Neural cell (in vitro differentiated cells): ENCODE measurements at regions not wholly inside any gene's neighbourhood (a gene's known extent, or its start where the extent isn't known, plus 50 kb on each side); places are given as distances from the start of the nearest gene placed in this dataset.

Source experiments
- H2AFZ ChIP-seq: fragments of 200-600, 300-800 bp; sonication (generic), shearing (Covaris generic); 2 replicates; pipeline ENCODE4 v1.6.0; 2014; ENCODE audit warnings: low read depth, mild to moderate bottlenecking, antibody characterized with exemption, low read length, moderate library complexity
- H3F3A ChIP-seq: fragments of 200-600 bp; shearing (Covaris generic); 2 replicates; pipeline ENCODE4 v1.6.1; 2016; ENCODE audit warnings: mild to moderate bottlenecking, moderate library complexity, mixed read lengths, antibody characterized with exemption, low read length; ENCODE audit not compliant: insufficient read depth, poor library complexity, severe bottlenecking
- H3K27ac ChIP-seq: fragments of 200-600, 300-800 bp; sonication (generic), shearing (Covaris generic); 2 replicates; pipeline ENCODE4 v1.5.1; 2014; ENCODE audit warnings: mild to moderate bottlenecking, low read length, moderate library complexity
- H3K27me3 ChIP-seq: fragments of 300-800, 200-600 bp; sonication (generic), shearing (Covaris generic); 2 replicates; pipeline ENCODE4 v1.6.0; 2014; ENCODE audit warnings: mild to moderate bottlenecking, low read depth, low read length, moderate library complexity; ENCODE audit not compliant: insufficient read depth
- H3K36me3 ChIP-seq: fragments of 300-800, 200-600 bp; sonication (generic), shearing (Covaris generic); 2 replicates; pipeline ENCODE4 v1.5.1; 2014; ENCODE audit warnings: mild to moderate bottlenecking, antibody characterized with exemption, low read length, moderate library complexity; ENCODE audit not compliant: insufficient read depth
- H3K4me2 ChIP-seq: fragments of 300-800, 200-600 bp; sonication (generic), shearing (Covaris generic); 2 replicates; pipeline ENCODE4 v1.6.0; 2014; ENCODE audit warnings: mild to moderate bottlenecking, low read length
- H3K4me3 ChIP-seq: fragments of 300-800, 200-600 bp; sonication (generic), shearing (Covaris generic); 2 replicates; pipeline ENCODE4 v1.5.1; 2014; ENCODE audit warnings: mild to moderate bottlenecking, low read length, moderate library complexity
- H3K79me2 ChIP-seq: fragments of 200-600 bp; shearing (Covaris generic); replicated peaks from 2 replicates; pipeline ENCODE4 v1.6.0; 2014; ENCODE audit warnings: mild to moderate bottlenecking, low read length, moderate library complexity; ENCODE audit not compliant: insufficient read depth
- H3K9ac ChIP-seq: fragments of 300-800, 200-600 bp; sonication (generic), shearing (Covaris generic); 2 replicates; pipeline ENCODE4 v1.6.1; 2016; ENCODE audit warnings: mild to moderate bottlenecking, low read length, mixed read lengths
- H3K9me2 ChIP-seq: fragments of 200-600 bp; shearing (Covaris generic); 2 replicates; pipeline ENCODE4 v1.6.1; 2016; ENCODE audit warnings: mild to moderate bottlenecking, low read length, mixed read lengths; ENCODE audit not compliant: insufficient read depth
- H3K9me3 ChIP-seq: fragments of 200-600, 300-800 bp; sonication (generic), shearing (Covaris generic); 2 replicates; pipeline ENCODE4 v1.6.1; 2016; ENCODE audit warnings: mild to moderate bottlenecking, mixed run types, low read length, moderate library complexity, mixed read lengths
- H4K20me1 ChIP-seq: fragments of 200-600 bp; shearing (Covaris generic); 2 replicates; pipeline ENCODE4 v1.6.1; 2016; ENCODE audit warnings: mild to moderate bottlenecking, mixed run types; ENCODE audit not compliant: insufficient read depth
- EP300 ChIP-seq: fragments of 450-650 bp; conservative IDR thresholded peaks from 2 replicates; pipeline ENCODE4 v1.6.1; 2014; ENCODE audit warnings: antibody characterized with exemption, mild to moderate bottlenecking, moderate library complexity; ENCODE audit not compliant: poor library complexity, severe bottlenecking
- MXI1 ChIP-seq: fragments of 450-650 bp; conservative IDR thresholded peaks from 2 replicates; pipeline ENCODE4 v1.6.1; 2014; ENCODE audit warnings: antibody characterized with exemption, mild to moderate bottlenecking; ENCODE audit not compliant: poor library complexity, severe bottlenecking
- POLR2AphosphoS5 ChIP-seq: IDR thresholded peaks from 2 replicates; pipeline ENCODE4 v1.6.1; 2012
- RAD21 ChIP-seq: fragments of 450-650 bp; conservative IDR thresholded peaks from 2 replicates; pipeline ENCODE4 v1.6.1; 2014; ENCODE audit warnings: antibody characterized with exemption, mild to moderate bottlenecking, moderate library complexity
- SMC3 ChIP-seq: fragments of 450-650 bp; conservative IDR thresholded peaks from 2 replicates; pipeline ENCODE4 v1.6.1; 2014; ENCODE audit warnings: antibody characterized with exemption, mild to moderate bottlenecking, moderate library complexity; ENCODE audit not compliant: poor library complexity
- TAF1 ChIP-seq: IDR thresholded peaks from 2 replicates; pipeline ENCODE4 v1.6.1; 2012; ENCODE audit warnings: low read depth
- TF ChIP-seq, protein P1 (sequence below): fragments of 450-650 bp; IDR thresholded peaks from 2 replicates; pipeline ENCODE4 v1.5.1; 2014; ENCODE audit warnings: antibody characterized with exemption, mild to moderate bottlenecking, moderate library complexity; ENCODE audit not compliant: poor library complexity, severe bottlenecking
- TF ChIP-seq, protein P2 (sequence below): IDR thresholded peaks from 2 replicates; pipeline ENCODE4 v1.6.1; 2012; ENCODE audit warnings: borderline replicate concordance

DNA sequence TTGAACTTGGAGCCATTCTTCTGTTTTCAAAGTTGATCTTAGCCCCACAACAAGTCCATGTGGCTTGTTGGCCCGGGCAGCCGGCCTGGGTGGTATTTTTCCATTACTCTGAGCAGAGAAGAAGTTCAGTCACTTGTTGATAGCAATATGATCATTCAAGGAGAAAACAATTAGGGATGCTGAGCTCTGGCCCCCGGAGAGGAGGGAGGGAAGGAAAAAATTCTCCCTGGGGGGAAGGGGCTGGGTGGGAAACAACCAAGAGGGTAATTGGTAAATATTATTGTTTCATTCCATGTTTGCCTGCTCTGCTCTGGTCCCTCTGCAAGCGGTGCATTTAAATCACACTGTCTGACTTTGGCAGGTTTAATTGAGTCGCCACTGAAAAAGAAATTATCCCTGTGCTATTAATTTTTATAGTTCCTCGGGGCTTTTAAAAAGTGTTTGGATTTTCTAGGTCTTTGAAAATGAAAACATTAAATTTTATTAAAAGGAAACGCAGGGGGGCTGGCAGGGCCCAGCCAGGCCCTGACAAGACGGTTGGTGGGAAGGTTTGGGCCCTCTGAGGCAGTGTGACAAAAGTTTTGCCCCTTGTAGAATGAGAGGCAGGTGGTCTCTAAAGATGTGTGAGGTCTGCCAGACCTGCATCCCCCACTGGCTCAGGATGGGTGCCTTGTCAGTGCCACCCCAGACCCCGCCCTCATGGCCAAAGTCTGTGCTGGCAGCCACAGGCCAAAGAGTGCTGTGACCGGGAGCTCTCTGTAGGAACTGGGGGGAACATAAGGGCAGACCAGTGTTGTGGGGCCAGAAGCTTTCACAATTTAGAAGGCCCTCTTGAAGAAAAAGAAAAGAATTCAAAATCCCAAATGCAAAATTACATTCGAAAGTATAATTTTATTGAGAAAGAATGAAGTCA, 52.5 kb upstream of the SLC14A2 start:
- Histone ChIP-seq H4K20me1 (no peaks in the 10 kb centered on the region), H3K4me2 (no peak overlapping the region), H3F3A (no peaks in the 10 kb centered on the region), H3K9ac (no peak overlapping the region), H3K4me3 (no peak overlapping the region), H2AFZ (no peak overlapping the region), H3K9me2 (no peaks in the 10 kb centered on the region), H3K79me2 (no peaks in the 10 kb centered on the region), H3K36me3 (no peaks in the 10 kb centered on the region), H3K27ac (no peak overlapping the region), H3K9me3 (no peaks in the 10 kb centered on the region), H3K27me3 (no peaks in the 10 kb centered on the region)
- TF ChIP-seq SMC3 (no peak), MXI1 (no peak), EP300 (no peak), POLR2AphosphoS5 (no peak)
- TF ChIP-seq, protein P1, sequence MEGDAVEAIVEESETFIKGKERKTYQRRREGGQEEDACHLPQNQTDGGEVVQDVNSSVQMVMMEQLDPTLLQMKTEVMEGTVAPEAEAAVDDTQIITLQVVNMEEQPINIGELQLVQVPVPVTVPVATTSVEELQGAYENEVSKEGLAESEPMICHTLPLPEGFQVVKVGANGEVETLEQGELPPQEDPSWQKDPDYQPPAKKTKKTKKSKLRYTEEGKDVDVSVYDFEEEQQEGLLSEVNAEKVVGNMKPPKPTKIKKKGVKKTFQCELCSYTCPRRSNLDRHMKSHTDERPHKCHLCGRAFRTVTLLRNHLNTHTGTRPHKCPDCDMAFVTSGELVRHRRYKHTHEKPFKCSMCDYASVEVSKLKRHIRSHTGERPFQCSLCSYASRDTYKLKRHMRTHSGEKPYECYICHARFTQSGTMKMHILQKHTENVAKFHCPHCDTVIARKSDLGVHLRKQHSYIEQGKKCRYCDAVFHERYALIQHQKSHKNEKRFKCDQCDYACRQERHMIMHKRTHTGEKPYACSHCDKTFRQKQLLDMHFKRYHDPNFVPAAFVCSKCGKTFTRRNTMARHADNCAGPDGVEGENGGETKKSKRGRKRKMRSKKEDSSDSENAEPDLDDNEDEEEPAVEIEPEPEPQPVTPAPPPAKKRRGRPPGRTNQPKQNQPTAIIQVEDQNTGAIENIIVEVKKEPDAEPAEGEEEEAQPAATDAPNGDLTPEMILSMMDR = no peak

DNA sequence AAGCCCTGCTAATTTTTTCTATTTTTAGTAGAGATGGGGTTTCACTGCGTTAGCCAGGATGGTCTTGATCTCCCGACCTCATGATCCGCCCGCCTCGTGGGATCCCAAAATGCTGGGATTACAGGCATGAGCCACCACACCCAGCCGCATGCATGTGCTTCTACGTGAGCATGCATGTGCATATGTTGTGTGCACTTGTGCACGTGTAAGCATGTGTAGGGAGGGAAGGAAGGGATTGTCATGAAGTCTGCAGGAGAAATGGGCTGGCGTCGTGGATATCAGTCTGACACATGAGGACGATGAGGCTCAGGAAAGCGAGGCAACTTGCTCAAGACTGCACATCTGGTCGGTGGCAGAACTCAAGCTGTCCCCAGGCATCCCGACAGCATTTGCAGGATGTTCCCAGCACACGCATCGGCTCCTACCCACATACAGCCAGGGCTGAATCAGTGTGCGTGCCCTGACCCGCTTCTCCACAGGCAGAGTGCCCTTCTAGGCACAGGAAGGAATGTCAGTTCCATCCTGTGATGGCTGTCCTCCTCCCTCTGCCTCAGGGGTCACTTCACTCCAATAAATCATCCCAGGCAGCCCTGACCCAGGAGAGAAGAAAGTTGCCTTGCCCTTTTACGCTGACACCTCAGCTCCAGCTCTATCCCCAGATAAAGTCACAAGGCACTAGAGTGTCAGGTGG, 49.9 kb upstream of the SLC14A2 start:
- no peak overlapping the region for H2AFZ ChIP-seq
- H3K9me3 ChIP-seq = no peaks in the 10 kb centered on the region

More for the DNA sequence above, 49.9 kb upstream of the SLC14A2 start:
- TF ChIP-seq, protein P2, sequence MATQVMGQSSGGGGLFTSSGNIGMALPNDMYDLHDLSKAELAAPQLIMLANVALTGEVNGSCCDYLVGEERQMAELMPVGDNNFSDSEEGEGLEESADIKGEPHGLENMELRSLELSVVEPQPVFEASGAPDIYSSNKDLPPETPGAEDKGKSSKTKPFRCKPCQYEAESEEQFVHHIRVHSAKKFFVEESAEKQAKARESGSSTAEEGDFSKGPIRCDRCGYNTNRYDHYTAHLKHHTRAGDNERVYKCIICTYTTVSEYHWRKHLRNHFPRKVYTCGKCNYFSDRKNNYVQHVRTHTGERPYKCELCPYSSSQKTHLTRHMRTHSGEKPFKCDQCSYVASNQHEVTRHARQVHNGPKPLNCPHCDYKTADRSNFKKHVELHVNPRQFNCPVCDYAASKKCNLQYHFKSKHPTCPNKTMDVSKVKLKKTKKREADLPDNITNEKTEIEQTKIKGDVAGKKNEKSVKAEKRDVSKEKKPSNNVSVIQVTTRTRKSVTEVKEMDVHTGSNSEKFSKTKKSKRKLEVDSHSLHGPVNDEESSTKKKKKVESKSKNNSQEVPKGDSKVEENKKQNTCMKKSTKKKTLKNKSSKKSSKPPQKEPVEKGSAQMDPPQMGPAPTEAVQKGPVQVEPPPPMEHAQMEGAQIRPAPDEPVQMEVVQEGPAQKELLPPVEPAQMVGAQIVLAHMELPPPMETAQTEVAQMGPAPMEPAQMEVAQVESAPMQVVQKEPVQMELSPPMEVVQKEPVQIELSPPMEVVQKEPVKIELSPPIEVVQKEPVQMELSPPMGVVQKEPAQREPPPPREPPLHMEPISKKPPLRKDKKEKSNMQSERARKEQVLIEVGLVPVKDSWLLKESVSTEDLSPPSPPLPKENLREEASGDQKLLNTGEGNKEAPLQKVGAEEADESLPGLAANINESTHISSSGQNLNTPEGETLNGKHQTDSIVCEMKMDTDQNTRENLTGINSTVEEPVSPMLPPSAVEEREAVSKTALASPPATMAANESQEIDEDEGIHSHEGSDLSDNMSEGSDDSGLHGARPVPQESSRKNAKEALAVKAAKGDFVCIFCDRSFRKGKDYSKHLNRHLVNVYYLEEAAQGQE = no peak
- TF ChIP-seq RAD21 (no peak), EP300 (no peak), POLR2AphosphoS5 (no peak), MXI1 (no peak), TAF1 (no peak), SMC3 (no peak)
- TF ChIP-seq, protein P1 = no peak
- Histone ChIP-seq H3F3A (no peaks in the 10 kb centered on the region), H3K27me3 (no peaks in the 10 kb centered on the region), H3K9ac (no peak overlapping the region), H3K9me2 (no peaks in the 10 kb centered on the region), H3K36me3 (no peaks in the 10 kb centered on the region), H4K20me1 (no peaks in the 10 kb centered on the region), H3K4me2 (no peak overlapping the region), H3K27ac (no peak overlapping the region), H3K79me2 (no peaks in the 10 kb centered on the region), H3K4me3 (no peak overlapping the region)
